Pons (tissue), 1 donor: ENCODE measurements at regions not wholly inside any gene's neighbourhood (a gene's known extent, or its start where the extent isn't known, plus 50 kb on each side); places are given as distances from the start of the nearest gene placed in this dataset.
A peak's percentile ranks its signal among the peaks of the same experiment; 100 is the strongest.

ENCODE experiments used
- DNase-seq: peaks from one replicate; pipeline ENCODE4 v3.0.0-alpha.2; 2016; ENCODE audit warnings: low spot score

DNA sequence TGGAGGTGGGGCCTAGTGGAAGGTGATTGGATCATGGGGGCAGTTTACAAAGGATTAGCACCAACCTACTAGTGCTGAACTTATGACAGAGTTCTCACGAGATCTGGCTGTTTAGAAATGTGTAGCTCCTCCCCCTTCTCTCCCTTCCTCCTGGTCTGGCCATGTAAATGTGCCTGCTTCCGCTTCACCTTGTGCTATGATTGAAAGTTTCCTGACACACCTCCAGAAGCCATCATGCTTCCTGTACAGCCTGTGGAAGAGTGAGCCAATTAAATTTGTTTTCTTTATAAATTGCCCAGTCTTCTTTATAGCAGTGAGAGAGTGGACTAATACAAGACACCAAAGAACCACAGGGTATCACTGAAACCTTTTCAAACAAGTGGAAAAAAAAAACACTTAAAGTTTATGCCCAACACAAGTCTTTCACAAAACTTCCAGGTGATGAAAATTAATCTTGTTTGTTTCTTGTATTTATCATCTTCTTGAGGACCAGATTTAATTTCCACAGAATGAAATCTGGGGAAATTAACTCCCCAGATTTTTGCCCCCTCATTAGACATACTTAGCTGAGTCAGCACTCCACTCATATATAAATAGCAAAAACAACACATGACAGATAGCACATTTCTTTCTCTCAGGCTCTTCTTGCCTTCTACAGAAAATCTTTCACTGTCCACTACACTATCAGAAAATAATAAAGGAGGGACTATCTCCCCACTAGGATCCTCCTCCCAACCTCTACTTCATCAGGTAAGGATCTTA lies 847.2 kb downstream of the TUSC7 start:
- DNase-seq: no peak

DNA sequence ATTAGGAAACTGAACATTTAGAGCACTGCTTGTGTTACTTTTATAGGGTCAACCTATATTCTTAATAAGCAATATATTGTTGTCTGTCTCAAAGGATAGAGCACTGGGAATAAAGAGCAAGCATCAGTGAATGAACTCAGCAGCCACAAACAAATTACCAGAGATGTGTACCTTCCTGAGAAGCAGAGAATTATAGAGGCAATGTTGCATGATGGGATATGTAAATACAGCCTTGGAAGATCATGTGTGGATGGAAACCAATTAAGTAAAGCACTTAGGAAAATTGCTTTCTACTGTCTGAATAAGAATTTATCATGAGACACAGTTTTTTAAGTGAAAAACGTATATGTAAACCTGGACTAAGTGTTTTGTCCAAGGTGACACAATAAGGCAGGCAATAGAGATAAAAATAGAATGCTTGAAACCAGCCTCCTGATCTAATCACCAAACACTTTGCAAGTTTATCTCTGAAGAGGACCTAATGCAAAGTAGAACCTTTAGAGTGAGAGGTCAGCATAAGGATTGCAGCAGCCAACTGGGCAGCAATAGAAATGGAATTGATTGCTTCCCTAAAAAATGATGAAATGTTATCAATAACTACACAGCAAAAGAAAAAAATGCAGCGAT lies 848.0 kb downstream of the TUSC7 start:
- no peak for DNase-seq

- DNase-seq: no peak
Measured at GRCh38 chr3:117558681-117559080, 849.1 kb downstream of the TUSC7 start.

- no peak for DNase-seq
Measured at GRCh38 chr3:117562000-117562399, 852.4 kb downstream of the TUSC7 start.

DNA sequence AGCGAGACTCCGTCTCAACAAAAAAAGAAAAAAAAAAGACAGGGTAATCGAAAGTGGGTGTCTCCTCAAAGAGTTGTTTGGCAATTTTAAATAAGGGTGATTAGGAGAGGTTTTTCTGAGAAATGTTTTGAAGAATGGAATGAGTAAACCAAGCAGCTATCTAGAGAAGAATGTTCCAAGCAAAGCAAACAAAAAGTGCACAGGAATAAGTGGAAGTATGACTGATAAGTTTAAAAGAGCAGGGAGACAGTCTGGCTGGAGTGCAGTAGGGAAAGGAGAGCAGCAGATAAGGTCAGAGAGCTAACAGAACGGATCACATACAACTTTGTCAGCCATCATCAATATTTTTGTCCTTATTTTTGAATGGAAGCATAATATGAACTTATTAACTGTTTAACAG lies 853.5 kb downstream of the TUSC7 start:
- no peak for DNase-seq

GRCh38 chr3:117565777-117566176 lies 856.2 kb downstream of the TUSC7 start:
- no peak for DNase-seq

DNA sequence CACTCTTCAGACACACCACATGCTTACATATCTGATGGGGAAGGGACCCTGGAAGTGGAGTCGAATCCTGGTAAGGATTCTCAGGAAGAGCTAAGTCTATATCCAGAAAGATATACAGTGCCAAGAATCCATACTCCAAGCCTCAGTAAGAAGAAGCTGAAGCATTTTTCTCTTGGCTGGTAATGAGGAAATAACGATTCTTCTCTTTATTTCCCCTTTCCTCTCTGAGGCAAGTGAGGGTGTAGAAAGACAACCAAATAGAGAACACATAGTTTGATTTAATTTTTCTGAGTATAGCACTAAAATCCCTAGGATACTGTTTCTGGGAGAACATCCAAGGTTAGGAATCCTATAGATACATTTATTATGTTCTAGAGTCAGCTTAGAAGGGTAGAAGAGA lies 857.3 kb downstream of the TUSC7 start:
- no peak for DNase-seq

DNA sequence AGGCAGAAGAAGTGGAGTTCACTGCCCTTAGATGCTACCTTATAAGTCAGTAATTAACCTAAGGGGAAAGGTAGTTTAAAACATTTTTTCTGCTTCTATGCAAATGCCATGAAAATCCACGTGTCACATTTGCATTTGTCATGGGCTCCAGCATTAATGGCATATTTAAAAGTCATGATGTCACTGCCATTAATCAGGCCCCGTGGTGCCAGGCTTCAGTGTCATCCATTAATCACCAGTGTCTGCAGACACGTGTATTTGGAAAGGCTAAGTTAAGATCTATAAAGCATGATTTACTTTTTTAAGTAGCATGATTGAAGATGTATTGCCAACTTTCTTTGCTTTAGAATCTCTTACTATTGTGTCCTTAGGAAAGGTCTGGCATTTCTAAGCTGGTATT lies 857.8 kb downstream of the TUSC7 start:
- no peak for DNase-seq

- DNase-seq: no peak
Measured at GRCh38 chr3:117567906-117568305, 858.3 kb downstream of the TUSC7 start.

- no peak for DNase-seq
Measured at GRCh38 chr3:117572786-117573185, 863.2 kb downstream of the TUSC7 start.

GRCh38 chr3:117580806-117581205 lies 871.2 kb downstream of the TUSC7 start:
- no peak for DNase-seq

GRCh38 chr3:117586161-117586560 lies 876.6 kb downstream of the TUSC7 start:
- DNase-seq: no peak

GRCh38 chr3:117587416-117587815 lies 877.8 kb downstream of the TUSC7 start:
- DNase-seq: no peak

DNA sequence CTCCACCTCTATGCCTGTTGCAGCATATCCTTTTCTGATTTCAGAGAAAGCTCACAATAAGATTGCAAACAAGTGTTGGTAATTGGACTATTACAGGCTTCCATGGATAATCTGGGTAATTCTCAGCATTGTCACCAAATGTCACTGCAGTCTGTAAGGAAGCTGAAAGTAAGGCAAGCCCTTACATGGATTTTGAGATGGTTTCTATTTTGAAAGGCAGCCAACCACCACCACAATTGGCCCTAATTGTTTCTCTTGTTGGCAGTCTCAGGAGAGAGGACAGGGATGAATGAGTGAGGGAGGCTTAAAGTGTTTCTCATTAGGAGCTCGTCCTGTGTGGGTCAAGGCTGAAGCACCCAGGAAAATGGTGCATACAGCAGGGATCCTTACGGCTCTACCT lies 879.9 kb downstream of the TUSC7 start:
- DNase-seq: peak; percentile 64

DNA sequence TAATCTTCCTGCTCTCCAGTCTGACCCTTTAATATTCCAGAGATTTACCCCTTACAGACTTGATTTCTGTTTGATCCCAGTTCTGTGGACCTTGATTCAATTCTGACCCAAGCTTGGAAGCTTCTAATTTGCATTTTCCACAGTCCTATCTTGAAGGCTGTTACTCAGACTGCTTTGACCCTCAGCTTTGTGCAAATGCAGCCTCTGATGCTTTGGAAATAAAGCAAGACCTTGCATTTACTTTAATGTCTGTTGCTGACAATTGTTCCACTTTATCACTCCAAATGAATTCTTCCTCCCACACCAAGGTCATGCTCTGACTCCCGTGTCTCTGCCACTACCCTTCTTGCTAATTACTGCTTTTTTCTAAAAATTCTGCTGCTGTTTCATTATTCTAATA lies 886.0 kb downstream of the TUSC7 start:
- no peak for DNase-seq

DNA sequence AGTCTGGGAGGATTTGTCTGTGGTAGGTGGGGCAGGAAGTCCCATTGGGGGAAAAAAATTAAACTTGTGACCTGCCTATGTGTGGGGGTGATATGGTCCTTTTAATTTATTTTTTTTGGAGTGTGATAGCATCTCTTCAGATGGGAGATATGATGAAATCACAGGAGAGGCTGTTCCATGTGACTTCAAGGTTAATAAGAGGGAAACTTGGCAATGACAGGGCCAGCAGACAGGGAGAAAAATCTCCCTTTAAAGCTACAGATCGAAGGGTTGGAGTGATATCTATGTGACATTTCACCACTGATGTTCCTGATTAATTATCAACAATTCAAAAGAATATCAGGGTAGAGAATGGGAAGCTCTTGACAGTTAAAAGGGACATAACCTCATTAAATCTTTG lies 886.9 kb downstream of the TUSC7 start:
- no peak for DNase-seq

- DNase-seq: no peak
Measured at GRCh38 chr3:117597865-117598264, 888.3 kb downstream of the TUSC7 start.

DNA sequence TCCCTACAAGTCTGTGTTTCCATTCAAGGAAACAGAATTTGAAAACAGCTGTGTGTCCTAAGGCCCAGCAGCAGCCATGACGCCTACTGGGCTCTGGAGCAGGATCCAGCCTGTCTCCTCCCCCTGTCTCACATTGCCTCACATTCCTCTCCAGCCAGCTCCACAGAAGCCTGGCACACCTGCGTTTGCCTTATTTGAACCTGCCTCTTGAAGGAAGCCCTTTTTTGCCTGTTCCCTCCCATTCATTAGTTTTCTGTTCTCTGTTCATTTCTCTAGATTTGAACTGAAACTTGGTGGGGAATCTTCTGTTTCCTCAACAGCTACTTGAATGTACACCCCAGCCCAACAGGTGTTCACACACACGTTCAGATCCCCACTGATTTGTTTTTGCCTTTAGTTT lies 890.5 kb downstream of the TUSC7 start:
- DNase-seq: no peak

- DNase-seq: no peak
Measured at GRCh38 chr3:117600666-117601065, 891.1 kb downstream of the TUSC7 start.

- DNase-seq: no peak
Measured at GRCh38 chr3:117602058-117602644, 892.6 kb downstream of the TUSC7 start.

- peak; percentile 61 for DNase-seq
Measured at GRCh38 chr3:117603097-117603496, 893.5 kb downstream of the TUSC7 start.

DNA sequence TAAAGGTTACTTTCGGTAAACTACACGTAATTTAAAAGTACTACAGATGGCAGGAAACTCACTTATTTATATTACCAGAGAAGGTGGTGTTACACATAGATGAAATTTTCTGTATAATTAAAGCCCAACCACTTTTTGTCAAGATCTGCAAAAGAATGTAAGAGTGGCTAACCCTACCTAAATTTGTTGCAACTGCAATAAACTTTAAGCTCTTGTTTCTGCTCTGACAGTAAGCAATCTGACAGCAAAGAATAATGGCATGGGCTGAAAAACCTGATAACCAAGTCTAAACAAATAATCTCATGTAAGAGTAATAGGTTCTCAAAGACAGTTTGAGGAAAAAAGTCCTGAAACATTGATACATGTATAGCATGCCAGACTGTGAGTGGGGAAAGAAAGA lies 897.3 kb downstream of the TUSC7 start:
- no peak for DNase-seq

- DNase-seq: no peak
Measured at GRCh38 chr3:117609330-117609729, 899.8 kb downstream of the TUSC7 start.

DNA sequence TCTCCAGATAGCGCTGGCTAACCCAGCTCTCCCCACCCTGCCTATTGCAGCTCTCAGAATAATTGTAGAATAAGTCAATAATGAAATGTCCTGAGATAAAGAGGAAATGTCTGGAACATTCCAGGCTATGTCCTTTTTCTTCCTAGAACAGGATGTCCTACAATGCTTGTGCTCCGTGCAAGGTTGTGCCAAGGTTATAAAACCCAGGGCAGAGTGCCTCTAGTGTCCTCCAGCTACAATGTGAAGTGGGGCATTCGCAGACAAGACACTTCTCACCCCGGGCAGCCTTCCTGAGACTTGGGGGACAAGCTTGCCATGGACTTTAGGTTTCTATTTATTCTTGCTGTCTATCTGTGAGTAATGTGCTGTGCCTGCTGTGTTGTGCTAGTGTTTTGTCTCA lies 900.6 kb downstream of the TUSC7 start:
- peak; percentile 22 for DNase-seq
